H1 (cell line): ENCODE measurements at regions not wholly inside any gene's neighbourhood (a gene's known extent, or its start where the extent isn't known, plus 50 kb on each side); places are given as distances from the start of the nearest gene placed in this dataset.

Experiments used
- EGR1 ChIP-seq: IDR thresholded peaks from 2 replicates; pipeline ENCODE4 v1.6.1; 2011; ENCODE audit warnings: low read depth, low read length, borderline replicate concordance
- SIN3A ChIP-seq, 2 experiments: IDR thresholded peaks in 1 of 2; conservative IDR thresholded peaks in 1 of 2; 2 replicates each; pipeline ENCODE4 v1.6.1; 2011 to 2012; ENCODE audit warnings: low read length in 2 of 2, improper control_type of control experiment in 1 of 2, low read depth in 1 of 2, mild to moderate bottlenecking in 1 of 2
- SIX5 ChIP-seq: IDR thresholded peaks from 2 replicates; pipeline ENCODE4 v1.6.1; 2011; ENCODE audit warnings: mild to moderate bottlenecking, low read depth, low read length

DNA sequence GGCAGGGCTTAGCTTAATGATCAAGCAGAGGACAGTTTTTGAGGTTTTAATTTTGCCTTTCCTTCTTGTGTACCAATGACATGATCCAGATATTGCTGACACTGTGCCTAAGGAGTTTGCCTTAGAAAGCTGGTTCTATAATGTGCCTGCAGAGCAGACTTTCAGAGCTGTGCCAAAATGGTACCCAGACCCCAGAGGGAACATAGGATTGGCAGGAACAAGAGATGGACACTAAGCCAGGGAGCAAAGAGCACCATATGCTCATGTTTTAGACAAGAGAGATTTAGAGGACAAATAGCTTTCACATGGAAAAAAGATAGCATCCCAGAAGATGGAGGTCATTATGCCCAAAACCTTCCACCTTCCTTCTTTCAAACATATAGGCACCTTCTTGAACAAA is 1241.5 kb upstream of the SPRY2 start (continued):
- TF ChIP-seq SIN3A (conservative IDR thresholded peaks at IDR 0.05 in 1 of 2, IDR thresholded peaks at IDR 0.05 in 1 of 2; ENCODE audit: low read depth in 1 of 2, low read length in 2 of 2) (no peak), SIX5 (no peak), EGR1 (no peak)
